H1 (cell line): ENCODE measurements at regions not wholly inside any gene's neighbourhood (a gene's known extent, or its start where the extent isn't known, plus 50 kb on each side); places are given as distances from the start of the nearest gene placed in this dataset.

Source experiments
- CTCF ChIA-PET: fragments of 300-600 bp; sonication (Branson Sonifier 250); formaldehyde crosslinking; loops from one replicate; lab custom pipeline; 2021; ENCODE audit not compliant: partially characterized antibody; lab: Charles Lee
- POLR2A ChIA-PET: fragments of 300-600 bp; sonication (Branson Sonifier 250); formaldehyde crosslinking; loops from one replicate; lab custom pipeline; 2021; ENCODE audit warnings: inconsistent platforms; ENCODE audit not compliant: partially characterized antibody; lab: Charles Lee
- DNase-seq, 2 experiments: peaks; one replicate each; pipeline versions ENCODE4 v3.0.0 to v3.0.0-alpha.2; 2010 to 2022; ENCODE audit warnings: low spot score in 2 of 2, low read depth in 1 of 2, mixed read lengths in 1 of 2
- FAIRE-seq: peaks from 2 replicates; lab custom pipeline; 2011; peaks lifted over from hg19 to GRCh38; lab: Jason Lieb, UNC
- H2AFZ ChIP-seq: 2 replicates; pipeline ENCODE4 v1.8.1; 2012; ENCODE audit warnings: low read length, inconsistent platforms
- H2AK5ac ChIP-seq: 2 replicates; pipeline ENCODE4 v1.6.1; 2013; ENCODE audit warnings: low read depth, low read length
- H2BK120ac ChIP-seq: replicated peaks from 2 replicates; pipeline ENCODE3; 2013; ENCODE audit warnings: low read depth, low read length, inconsistent platforms
- H2BK12ac ChIP-seq: 2 replicates; pipeline ENCODE4 v1.6.1; 2013; ENCODE audit warnings: low read depth, low read length
- H2BK15ac ChIP-seq: 2 replicates; pipeline ENCODE4 v1.6.1; 2013; ENCODE audit warnings: low read length
- H2BK20ac ChIP-seq: 2 replicates; pipeline ENCODE4 v1.6.1; 2013; ENCODE audit warnings: low read length
- H2BK5ac ChIP-seq: 2 replicates; pipeline ENCODE4 v1.6.1; 2013; ENCODE audit warnings: low read depth, low read length
- H3K14ac ChIP-seq: 2 replicates; pipeline ENCODE4 v1.6.1; 2013; ENCODE audit warnings: inconsistent platforms; ENCODE audit not compliant: insufficient read length
- H3K18ac ChIP-seq: 2 replicates; pipeline ENCODE4 v1.6.1; 2013; ENCODE audit warnings: low read length; ENCODE audit errors: extremely low read depth
- H3K23ac ChIP-seq: 2 replicates; pipeline ENCODE4 v1.6.1; 2013; ENCODE audit warnings: inconsistent platforms; ENCODE audit not compliant: insufficient read length
- H3K23me2 ChIP-seq: 2 replicates; pipeline ENCODE4 v1.6.1; 2013; ENCODE audit warnings: low read depth, low read length
- H3K27ac ChIP-seq: 2 replicates; pipeline ENCODE4 v1.6.1; 2011; ENCODE audit warnings: low read depth, low read length, inconsistent platforms
- H3K27me3 ChIP-seq, 4 experiments: replicated peaks in 1 of 4; 1 replicate in 1 of 4; 2 replicates in 3 of 4; pipeline versions ENCODE4 v1.6.1 to v1.8.1; 2011 to 2013; ENCODE audit warnings: low read length in 3 of 4, mild to moderate bottlenecking in 3 of 4, inconsistent platforms in 2 of 4, mixed read lengths in 2 of 4, moderate library complexity in 1 of 4; ENCODE audit not compliant: control insufficient read depth in 3 of 4, insufficient read depth in 3 of 4; ENCODE audit errors: extremely low read depth in 1 of 4
- H3K36me3 ChIP-seq, 4 experiments: 2 replicates each; pipeline versions ENCODE4 v1.6.1 to v1.8.1; 2011 to 2013; ENCODE audit warnings: mild to moderate bottlenecking in 4 of 4, low read length in 3 of 4, moderate library complexity in 2 of 4, control low read depth in 1 of 4, inconsistent platforms in 1 of 4; ENCODE audit not compliant: insufficient read depth in 4 of 4, control insufficient read depth in 2 of 4
- H3K4ac ChIP-seq: replicated peaks from 2 replicates; pipeline ENCODE3; 2013; ENCODE audit warnings: low read length, low read depth, mixed read lengths, inconsistent platforms; ENCODE audit not compliant: insufficient read length
- H3K4me1 ChIP-seq, 4 experiments: replicated peaks in 1 of 4; 1 replicate in 1 of 4; 2 replicates in 3 of 4; pipeline versions ENCODE4 v1.6.1 to v1.8.1; 2011 to 2013; ENCODE audit warnings: low read length in 3 of 4, inconsistent platforms in 2 of 4, mixed read lengths in 1 of 4; ENCODE audit not compliant: insufficient read depth in 4 of 4, control insufficient read depth in 3 of 4
- H3K4me2 ChIP-seq, 2 experiments: 2 replicates each; pipeline versions ENCODE4 v1.6.1 to v1.8.1; 2011 to 2013; ENCODE audit warnings: low read depth in 2 of 2, low read length in 2 of 2, control low read depth in 1 of 2, inconsistent platforms in 1 of 2, mild to moderate bottlenecking in 1 of 2; ENCODE audit not compliant: insufficient read depth in 1 of 2
- H3K4me3 ChIP-seq, 4 experiments: fragments of 200-600, 300-600 bp in 1 of 4; sonication (generic), shearing (Covaris generic), sonication (Bioruptor Twin) in 1 of 4; 2 replicates each; pipeline versions ENCODE4 v1.5.1 to v1.8.1; 2011 to 2016; ENCODE audit warnings: low read length in 4 of 4, low read depth in 3 of 4, control low read depth in 2 of 4, inconsistent platforms in 2 of 4, mild to moderate bottlenecking in 2 of 4, mixed read lengths in 1 of 4, moderate library complexity in 1 of 4; ENCODE audit not compliant: insufficient read depth in 2 of 4; ENCODE audit errors: extremely low read depth in 1 of 4
- H3K56ac ChIP-seq: replicated peaks from 2 replicates; pipeline ENCODE3; 2013; ENCODE audit warnings: low read depth, mild to moderate bottlenecking, mixed read lengths, low read length, inconsistent platforms; ENCODE audit not compliant: insufficient read length
- H3K79me1 ChIP-seq: 2 replicates; pipeline ENCODE4 v1.6.1; 2013; ENCODE audit warnings: low read depth, low read length, control low read depth
- H3K79me2 ChIP-seq, 2 experiments: 2 replicates each; pipeline versions ENCODE4 v1.6.1 to v1.8.1; 2012 to 2013; ENCODE audit warnings: low read length in 2 of 2, mild to moderate bottlenecking in 2 of 2, inconsistent platforms in 1 of 2; ENCODE audit not compliant: insufficient read depth in 2 of 2, control insufficient read depth in 1 of 2
- H3K9ac ChIP-seq, 4 experiments: replicated peaks in 1 of 4; 1 replicate in 1 of 4; 2 replicates in 3 of 4; pipeline versions ENCODE4 v1.6.1 to v1.8.1; 2011 to 2013; ENCODE audit warnings: low read depth in 3 of 4, low read length in 3 of 4, control low read depth in 2 of 4, mild to moderate bottlenecking in 2 of 4, moderate library complexity in 2 of 4, inconsistent platforms in 1 of 4; ENCODE audit errors: extremely low read depth in 1 of 4
- H3K9me3 ChIP-seq, 2 experiments: 2 replicates each; pipeline versions ENCODE4 v1.6.1 to v1.8.1; 2012 to 2013; ENCODE audit warnings: mild to moderate bottlenecking in 2 of 2, moderate library complexity in 2 of 2, control low read depth in 1 of 2, inconsistent platforms in 1 of 2, low read depth in 1 of 2, low read length in 1 of 2, mixed read lengths in 1 of 2; ENCODE audit not compliant: insufficient read depth in 2 of 2
- H4K20me1 ChIP-seq, 2 experiments: replicated peaks in 1 of 2; 2 replicates each; pipeline versions ENCODE3 to v1.8.1; 2011 to 2013; ENCODE audit warnings: inconsistent platforms in 2 of 2, low read length in 2 of 2, mild to moderate bottlenecking in 1 of 2; ENCODE audit not compliant: insufficient read depth in 2 of 2, control insufficient read depth in 1 of 2
- H4K5ac ChIP-seq: 2 replicates; pipeline ENCODE4 v1.6.1; 2013; ENCODE audit warnings: low read length, low read depth, mixed read lengths, inconsistent platforms; ENCODE audit not compliant: insufficient read length
- H4K8ac ChIP-seq: 2 replicates; pipeline ENCODE4 v1.8.0; 2013; ENCODE audit warnings: mild to moderate bottlenecking, moderate library complexity, low read length, inconsistent platforms; ENCODE audit not compliant: insufficient read depth; ENCODE audit errors: extremely low read depth
- H4K91ac ChIP-seq: replicated peaks from 2 replicates; pipeline ENCODE3; 2013; ENCODE audit warnings: low read length, mixed read lengths, inconsistent platforms; ENCODE audit not compliant: insufficient read length
- ATF3 ChIP-seq: IDR thresholded peaks from 2 replicates; pipeline ENCODE4 v1.6.1; 2011; ENCODE audit warnings: low read depth, mild to moderate bottlenecking, low read length; ENCODE audit not compliant: insufficient read depth
- PHF8 ChIP-seq: fragments of 200-600 bp; sonication (generic); conservative IDR thresholded peaks from 2 replicates; pipeline ENCODE4 v1.7.1; 2012; ENCODE audit warnings: low read depth, mild to moderate bottlenecking, inconsistent platforms, low read length, moderate library complexity
- WGBS, 2 experiments: shearing (Covaris generic) in 1 of 2; methylation state at CpG; one replicate each; pipeline versions ENCODE4 v1.1.6 to v1.1.7; 2013 to 2015; ENCODE audit warnings: low lambda C conversion rate in 2 of 2, mixed read lengths in 2 of 2, inconsistent platforms in 1 of 2, low coverage in 1 of 2, missing lambda C conversion rate in 1 of 2; ENCODE audit not compliant: insufficient replicate concordance in 2 of 2, insufficient coverage in 1 of 2, insufficient read length in 1 of 2; ENCODE audit errors: extremely low coverage in 1 of 2, missing lambda C conversion rate in 1 of 2; 5-methylcytosine and 5-hydroxymethylcytosine counted together

- Histone ChIP-seq H2BK120ac (no peak overlapping the region), H2BK5ac (no peak overlapping the region), H3K23ac (no peak overlapping the region), H3K23me2 (no peaks in the 10 kb centered on the region), H3K4me3 (no peak overlapping the region), H3K18ac (no peak overlapping the region), H4K91ac (no peak overlapping the region), H3K27me3 (no peaks in the 10 kb centered on the region), H2AFZ (no peak overlapping the region), H2AK5ac (no peak overlapping the region), H4K20me1 (no peaks in the 10 kb centered on the region), H2BK12ac (no peak overlapping the region), H4K5ac (no peak overlapping the region), H3K9ac (no peak overlapping the region), H2BK15ac (no peak overlapping the region), H3K14ac (no peak overlapping the region), H3K36me3 (no peaks in the 10 kb centered on the region; a peak in 1 of 8 replicates), H3K9me3 (peaks cover 4 to 7% of the 10 kb centered on the region in 2 experiments; a peak in 1 of 4 replicates), H3K56ac (no peak overlapping the region), H3K4me2 (no peak overlapping the region), H3K79me1 (no peaks in the 10 kb centered on the region), H3K4ac (no peak overlapping the region), H3K27ac (no peak overlapping the region), H2BK20ac (no peak overlapping the region), H3K4me1 (no peaks in the 10 kb centered on the region), H3K79me2 (no peaks in the 10 kb centered on the region), H4K8ac (no peak overlapping the region)
- DNase-seq: no peak
- POLR2A ChIA-PET: no interaction called here
- CTCF ChIA-PET: no interaction called here
- 97% methylated on average over 4 of the region's 4 CpGs; no CpG with 5 or more reads in 1 of the 2 experiments for WGBS, 2 experiments
- no peak for FAIRE-seq
- no peak for TF ChIP-seq ATF3
- no peak for TF ChIP-seq PHF8
These were observed 515.4 kb upstream of the SOX11 start for GRCh38 chr2:5176764-5177163.
